HL-60 (cell line): ENCODE measurements at regions not wholly inside any gene's neighbourhood (a gene's known extent, or its start where the extent isn't known, plus 50 kb on each side); places are given as distances from the start of the nearest gene placed in this dataset.

Experiments used
- DNase-seq, 2 experiments: peaks; one replicate each; pipeline ENCODE4 v3.0.0-alpha.2; 2010 to 2020; ENCODE audit warnings: low read depth in 1 of 2, low spot score in 1 of 2
- H3K27ac ChIP-seq: fragments of 250-450 bp; sonication (Bioruptor Pico); replicated peaks from 2 replicates; pipeline ENCODE4 v1.5.1; 2020; ENCODE audit warnings: mild to moderate bottlenecking, moderate library complexity
- H3K27me3 ChIP-seq: fragments of 250-450 bp; sonication (Bioruptor Pico); 2 replicates; pipeline ENCODE4 v1.5.1; 2021; ENCODE audit warnings: mild to moderate bottlenecking, moderate library complexity; ENCODE audit not compliant: insufficient read depth, poor library complexity, severe bottlenecking
- H3K4me3 ChIP-seq: replicated peaks from 2 replicates; pipeline ENCODE4 v1.5.1; 2011; ENCODE audit warnings: mild to moderate bottlenecking, control low read depth, low read length; ENCODE audit not compliant: insufficient read depth
- CTCF ChIP-seq: IDR thresholded peaks from one replicate; pipeline ENCODE4 v1.5.1; 2011; ENCODE audit warnings: low read length, control low read depth, inconsistent platforms; ENCODE audit not compliant: insufficient read depth
- GABPA ChIP-seq: IDR thresholded peaks from 2 replicates; pipeline ENCODE4 v1.6.1; 2012; ENCODE audit warnings: low read depth
- POLR2AphosphoS5 ChIP-seq: IDR thresholded peaks from 2 replicates; pipeline ENCODE4 v1.6.1; 2012; ENCODE audit warnings: low read depth
- SPI1 ChIP-seq: IDR thresholded peaks from 2 replicates; pipeline ENCODE4 v1.6.1; 2012; ENCODE audit warnings: low read depth, mild to moderate bottlenecking, borderline replicate concordance
- TF ChIP-seq, protein P1 (sequence below): IDR thresholded peaks from 2 replicates; pipeline ENCODE4 v1.6.1; 2012; ENCODE audit warnings: low read depth; ENCODE audit not compliant: insufficient replicate concordance

DNA sequence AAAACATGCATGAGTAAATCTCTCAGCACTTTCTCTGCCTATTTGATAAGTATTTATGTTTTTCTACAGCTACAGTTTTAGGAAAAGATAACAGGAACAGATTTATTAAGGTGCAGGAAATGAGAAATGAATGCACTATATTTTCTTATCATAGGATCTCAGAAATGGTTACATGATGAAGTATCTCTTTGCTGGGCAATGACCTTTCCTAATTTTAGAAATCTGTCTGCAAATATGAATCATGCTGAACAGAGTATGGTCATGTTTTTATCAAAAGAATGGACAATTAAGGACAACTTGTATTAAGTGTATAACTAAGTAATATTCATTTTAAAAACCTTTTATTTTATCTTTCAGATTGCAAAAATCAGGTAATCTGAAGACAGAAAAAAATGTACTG is 53.8 kb upstream of the SPPL2A start:
- no peak for DNase-seq
- no peaks in the 10 kb centered on the region for H3K27me3 ChIP-seq
- no peak overlapping the region for H3K4me3 ChIP-seq
- H3K27ac ChIP-seq, result no peak overlapping the region
- TF ChIP-seq GABPA (no peak), CTCF (no peak), POLR2AphosphoS5 (no peak), SPI1 (no peak)
- TF ChIP-seq, protein P1, sequence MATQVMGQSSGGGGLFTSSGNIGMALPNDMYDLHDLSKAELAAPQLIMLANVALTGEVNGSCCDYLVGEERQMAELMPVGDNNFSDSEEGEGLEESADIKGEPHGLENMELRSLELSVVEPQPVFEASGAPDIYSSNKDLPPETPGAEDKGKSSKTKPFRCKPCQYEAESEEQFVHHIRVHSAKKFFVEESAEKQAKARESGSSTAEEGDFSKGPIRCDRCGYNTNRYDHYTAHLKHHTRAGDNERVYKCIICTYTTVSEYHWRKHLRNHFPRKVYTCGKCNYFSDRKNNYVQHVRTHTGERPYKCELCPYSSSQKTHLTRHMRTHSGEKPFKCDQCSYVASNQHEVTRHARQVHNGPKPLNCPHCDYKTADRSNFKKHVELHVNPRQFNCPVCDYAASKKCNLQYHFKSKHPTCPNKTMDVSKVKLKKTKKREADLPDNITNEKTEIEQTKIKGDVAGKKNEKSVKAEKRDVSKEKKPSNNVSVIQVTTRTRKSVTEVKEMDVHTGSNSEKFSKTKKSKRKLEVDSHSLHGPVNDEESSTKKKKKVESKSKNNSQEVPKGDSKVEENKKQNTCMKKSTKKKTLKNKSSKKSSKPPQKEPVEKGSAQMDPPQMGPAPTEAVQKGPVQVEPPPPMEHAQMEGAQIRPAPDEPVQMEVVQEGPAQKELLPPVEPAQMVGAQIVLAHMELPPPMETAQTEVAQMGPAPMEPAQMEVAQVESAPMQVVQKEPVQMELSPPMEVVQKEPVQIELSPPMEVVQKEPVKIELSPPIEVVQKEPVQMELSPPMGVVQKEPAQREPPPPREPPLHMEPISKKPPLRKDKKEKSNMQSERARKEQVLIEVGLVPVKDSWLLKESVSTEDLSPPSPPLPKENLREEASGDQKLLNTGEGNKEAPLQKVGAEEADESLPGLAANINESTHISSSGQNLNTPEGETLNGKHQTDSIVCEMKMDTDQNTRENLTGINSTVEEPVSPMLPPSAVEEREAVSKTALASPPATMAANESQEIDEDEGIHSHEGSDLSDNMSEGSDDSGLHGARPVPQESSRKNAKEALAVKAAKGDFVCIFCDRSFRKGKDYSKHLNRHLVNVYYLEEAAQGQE, result no peak

DNA sequence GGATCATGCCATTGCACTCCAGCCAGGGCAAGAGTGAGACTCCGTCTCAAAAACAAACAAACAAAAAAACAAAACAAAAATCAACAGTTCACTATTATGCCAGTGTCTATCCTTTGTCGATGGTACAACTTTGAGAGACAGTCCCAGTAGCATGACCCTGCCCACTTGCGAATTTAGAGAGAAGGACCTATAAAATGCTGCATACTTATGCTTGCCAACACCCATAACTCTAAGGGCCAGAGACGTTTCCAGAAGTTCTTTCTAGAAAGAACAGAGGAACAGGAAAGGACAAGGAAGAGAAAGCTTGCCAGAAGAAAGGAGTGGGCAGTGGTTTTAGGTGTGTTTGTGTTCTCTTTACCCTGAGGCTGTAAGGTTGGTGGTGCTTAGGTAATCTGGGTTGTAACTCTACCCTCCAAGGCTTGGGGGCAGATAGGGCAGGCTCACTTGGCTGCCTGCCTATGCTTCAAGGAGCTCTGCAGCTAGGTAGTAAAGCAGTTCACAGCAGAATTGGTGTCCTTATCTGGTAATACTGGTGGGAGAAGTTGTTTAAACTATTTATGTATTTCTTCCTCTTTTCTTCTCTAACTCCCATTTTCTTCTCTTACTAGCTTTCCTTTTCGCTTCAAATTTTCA is 50.6 kb upstream of the SPPL2A start:
- DNase-seq, result no peak
- no peak overlapping the region for H3K4me3 ChIP-seq

More for the DNA sequence above, 50.6 kb upstream of the SPPL2A start:
- no peak overlapping the region for H3K27ac ChIP-seq
- TF ChIP-seq CTCF, result no peak
- TF ChIP-seq SPI1, result no peak
- no peak for TF ChIP-seq POLR2AphosphoS5
- TF ChIP-seq, protein P1, result no peak
- no peak for TF ChIP-seq GABPA
- H3K27me3 ChIP-seq, result no peaks in the 10 kb centered on the region
